NCI-H2081 treated with DMSO at 0.1 percent for 48 hours (cell line): ENCODE measurements at regions not wholly inside any gene's neighbourhood (a gene's known extent, or its start where the extent isn't known, plus 50 kb on each side); places are given as distances from the start of the nearest gene placed in this dataset.

ENCODE experiments used
- DNase-seq: peaks from one replicate; lab custom pipeline; 2025; lab: John Stamatoyannopoulos, UW

DNA sequence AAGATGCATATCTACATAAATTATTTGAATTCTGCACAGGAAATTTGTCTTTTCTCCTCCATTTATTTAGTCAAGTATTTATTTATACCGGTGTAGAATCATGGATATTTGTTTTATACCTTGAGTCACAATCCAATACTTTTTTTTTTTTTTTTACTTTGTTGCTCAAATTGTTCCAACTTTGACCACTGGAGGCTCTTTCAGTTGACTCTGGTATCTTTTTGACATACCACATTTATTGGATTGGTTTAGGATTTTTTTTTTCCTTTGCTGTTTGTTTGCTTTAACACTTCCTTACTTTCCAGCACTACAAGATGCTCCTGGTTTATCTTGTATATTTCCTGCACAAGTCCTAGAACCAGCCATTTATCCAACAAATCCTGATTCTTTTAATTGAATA lies 543.1 kb upstream of the RIOK2 start:
- DNase-seq, result no peak

DNA sequence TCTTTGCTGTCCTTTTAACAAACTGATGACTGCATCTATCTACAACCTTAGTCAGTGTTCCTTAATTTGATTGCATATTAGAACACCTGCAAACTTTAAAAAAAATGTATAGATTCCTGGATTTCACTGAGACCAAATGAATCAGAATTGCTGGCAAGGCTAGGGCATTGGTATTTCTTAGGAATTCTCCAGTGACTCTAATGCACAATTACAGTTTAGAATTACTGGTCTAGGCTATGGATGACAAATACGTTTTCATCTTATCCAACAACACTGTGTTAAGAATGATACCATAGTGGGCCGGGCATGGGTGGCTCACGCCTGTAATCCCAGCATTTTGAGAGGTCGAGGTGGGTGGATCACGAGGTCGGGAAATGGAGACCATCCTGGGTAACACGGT lies 545.9 kb upstream of the RIOK2 start:
- no peak for DNase-seq

DNA sequence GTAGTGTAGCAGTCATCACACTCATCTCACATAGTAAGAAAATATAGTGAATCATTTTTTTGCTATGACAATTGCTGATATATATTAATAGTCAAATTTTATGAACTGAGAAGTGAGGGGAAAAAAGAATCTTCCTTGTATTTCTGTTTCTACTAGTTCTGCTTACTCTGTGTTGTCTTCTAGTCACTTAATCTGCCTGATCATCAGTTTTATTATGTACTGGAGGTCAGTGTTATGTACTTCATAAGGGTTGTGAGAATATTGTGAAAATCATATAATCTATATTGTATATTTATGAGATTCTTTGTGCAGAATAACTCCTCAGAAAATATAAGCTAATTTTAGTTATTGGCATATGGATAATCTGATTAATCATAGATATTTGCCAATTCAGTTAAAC lies 546.9 kb upstream of the RIOK2 start:
- DNase-seq, result no peak

DNA sequence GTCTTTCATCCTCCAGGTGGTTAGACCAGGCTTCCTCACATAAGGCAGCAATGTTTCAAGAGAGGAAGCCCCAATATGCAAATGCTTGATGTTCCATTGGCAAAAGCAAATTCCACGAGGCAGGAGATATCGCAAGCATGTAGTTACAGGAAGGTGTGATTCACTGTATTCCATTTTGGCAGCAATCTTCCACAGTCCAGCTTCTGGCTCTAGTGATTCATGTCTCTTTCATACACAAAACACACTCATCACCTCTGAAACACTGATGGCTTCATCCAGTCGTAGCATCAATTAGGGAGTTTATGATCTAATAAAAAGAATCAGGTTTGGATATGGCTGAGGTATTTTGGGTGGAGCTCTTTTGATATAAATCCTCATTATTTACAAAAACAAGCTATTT lies 552.2 kb upstream of the RIOK2 start:
- DNase-seq, result no peak

DNA sequence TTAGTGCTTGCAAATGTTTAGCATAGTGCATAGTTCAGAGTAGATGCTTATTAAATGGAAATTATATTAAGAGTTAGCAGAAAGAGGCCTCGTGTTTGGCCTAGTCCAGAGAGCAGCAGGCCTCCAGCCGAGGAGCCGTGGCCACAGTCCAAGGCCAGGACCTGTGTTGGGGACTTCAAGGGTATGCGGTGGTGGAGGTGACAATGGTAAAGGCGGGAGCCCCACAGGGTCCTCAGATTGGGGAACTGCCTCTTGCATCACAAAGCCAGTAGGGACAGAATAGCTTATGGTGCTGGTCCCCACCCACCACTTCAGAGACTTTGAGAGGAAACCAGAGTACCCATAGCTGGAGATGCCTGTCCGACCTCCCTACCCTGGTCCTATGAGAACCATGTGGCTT lies 554.6 kb upstream of the RIOK2 start:
- DNase-seq, result no peak

DNA sequence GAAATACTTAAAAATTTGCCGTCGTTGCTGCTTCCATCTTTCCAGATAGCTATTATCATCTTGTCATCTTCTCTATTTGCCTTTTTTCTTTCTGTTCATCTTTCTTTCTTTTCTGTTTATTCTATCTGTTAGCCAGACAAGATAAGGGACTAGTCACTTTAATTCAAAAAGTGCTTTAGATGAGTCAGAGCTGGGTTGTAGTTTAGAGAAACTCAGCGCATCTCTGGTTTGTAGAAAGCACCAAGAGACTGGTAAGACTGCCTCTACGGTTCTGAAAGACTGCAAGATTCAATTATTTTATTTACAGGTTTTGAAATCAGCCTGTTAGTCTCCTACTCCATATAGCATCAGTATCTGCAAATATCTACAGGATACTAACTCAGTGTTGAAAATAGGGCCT lies 562.8 kb upstream of the RIOK2 start:
- DNase-seq, result no peak

DNA sequence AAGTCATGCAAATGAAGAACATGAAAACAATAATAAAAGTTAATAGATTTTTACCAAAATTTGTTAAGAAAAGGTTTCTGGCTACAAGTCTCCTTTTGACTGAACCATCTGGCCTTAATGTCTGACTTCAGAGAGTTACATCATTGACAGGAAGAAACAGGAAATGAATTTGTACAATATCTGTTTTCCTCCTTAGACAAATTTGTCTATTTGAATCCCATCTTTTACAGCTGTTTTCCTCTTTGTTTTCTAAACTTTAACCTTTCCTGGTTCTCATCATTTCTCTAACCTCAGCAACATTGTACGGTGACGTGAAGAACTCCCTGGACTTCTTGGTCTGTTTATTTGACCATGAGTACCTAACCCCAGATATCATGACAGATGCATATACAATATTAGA lies 567.5 kb upstream of the RIOK2 start:
- DNase-seq, result no peak

DNA sequence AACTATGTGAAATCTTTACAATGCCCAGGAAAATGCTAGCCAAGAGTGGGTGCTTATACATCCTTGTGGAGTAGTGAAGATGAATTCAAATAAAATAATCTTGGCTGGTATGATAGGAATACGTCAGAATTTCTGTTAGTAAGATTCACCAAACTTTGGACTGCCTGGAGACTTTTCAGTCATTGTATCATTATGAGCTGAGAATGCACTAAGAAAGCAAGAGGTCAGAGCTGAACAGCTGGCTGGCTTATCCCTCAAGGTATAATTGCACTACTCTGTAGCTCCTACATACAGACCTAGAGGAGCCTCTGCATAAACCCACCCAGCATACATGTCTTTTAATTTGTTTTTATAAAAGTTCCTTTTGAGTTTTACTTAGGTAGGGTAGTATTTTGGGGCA lies 568.5 kb upstream of the RIOK2 start:
- no peak for DNase-seq

DNA sequence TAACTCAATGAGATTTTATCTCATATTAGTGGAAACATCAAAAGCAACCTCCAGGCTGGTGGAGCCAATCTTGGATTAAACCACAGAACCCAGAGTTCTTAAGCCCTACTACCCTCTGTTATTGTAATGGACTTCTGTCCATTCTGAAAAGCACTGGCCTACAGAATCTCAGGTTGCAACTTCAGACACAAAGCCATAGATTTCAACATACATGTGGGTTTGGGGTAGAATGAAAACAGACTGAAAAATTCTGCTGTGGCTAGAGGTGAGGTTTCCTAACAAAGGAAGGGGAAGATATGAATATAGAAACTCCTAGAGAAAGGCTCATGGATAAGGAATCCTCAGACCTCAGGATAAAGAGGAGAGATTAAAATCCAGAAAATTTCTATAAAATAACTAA lies 569.8 kb upstream of the RIOK2 start:
- no peak for DNase-seq

DNA sequence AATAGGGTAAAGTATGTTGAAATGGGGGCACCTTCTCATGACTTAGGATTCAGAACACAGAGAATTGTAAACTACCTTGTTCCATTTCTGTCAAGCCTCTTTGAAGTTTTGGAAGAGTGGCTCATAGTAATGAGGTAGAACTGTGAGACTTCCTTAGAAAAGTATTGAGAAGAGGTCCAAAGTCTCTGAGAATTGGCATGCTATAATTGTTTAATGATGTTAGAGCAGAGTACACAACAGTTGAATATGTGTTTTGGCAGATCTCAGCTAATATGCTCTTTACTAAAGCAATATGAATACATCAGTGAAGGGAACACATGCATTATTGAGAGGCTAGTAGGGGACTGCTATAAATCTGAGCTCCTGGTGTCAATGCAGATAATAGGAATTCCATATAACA lies 579.4 kb upstream of the RIOK2 start:
- DNase-seq, result no peak

DNA sequence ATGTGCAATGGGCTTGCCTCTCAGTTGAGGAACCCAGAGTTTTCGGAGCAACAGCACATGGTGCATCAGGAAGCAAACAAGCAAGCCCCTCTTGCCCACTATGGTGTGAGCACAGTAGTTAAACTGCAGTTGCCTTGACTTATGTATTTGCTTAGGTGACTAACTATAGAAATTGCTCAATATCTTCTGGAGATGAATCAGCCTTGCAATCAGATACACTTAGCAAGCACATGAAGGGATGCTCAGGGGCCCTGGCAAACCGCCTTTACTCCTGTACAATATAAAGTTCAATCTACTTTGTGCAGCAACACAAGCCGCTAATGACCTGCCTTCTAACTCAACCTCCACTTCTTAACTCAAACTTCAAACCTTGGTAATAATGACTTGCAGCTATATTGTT lies 581.7 kb upstream of the RIOK2 start:
- DNase-seq, result no peak

DNA sequence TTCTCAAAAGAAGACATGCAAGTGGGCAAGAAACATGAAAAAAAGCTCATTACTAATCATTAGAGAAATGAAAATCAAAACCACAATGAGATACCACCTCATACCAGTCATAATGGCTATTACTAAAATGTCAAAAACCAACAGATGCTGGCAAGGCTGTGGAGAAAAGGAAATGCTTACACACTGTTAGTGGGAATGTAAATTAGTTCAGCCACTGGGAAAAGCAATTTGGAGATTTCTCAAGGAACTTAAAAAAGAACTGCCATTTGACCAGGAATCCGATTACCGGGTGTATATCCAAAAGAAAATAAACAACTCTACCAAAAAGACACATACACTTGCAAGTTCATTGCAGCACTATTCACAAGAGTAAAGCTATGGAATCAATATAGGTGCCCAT lies 595.4 kb upstream of the RIOK2 start:
- DNase-seq, result no peak

DNA sequence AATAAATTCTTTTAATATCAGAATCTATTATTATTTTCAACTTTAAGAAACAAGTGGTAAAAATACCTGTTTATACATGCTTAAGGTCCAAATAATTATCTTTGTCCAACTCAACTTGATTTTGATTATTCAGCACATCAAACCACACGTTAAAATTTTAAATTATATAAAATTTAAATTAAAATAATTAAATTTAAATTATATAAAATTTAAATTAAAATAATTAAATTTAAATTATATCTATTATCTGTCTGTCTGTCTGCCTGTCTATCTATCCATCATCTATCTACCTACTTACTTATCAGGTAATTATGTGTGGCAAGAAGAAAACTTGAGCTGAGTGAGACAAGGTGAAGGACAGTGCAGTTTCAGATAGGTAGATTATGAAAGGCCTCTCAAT lies 605.3 kb upstream of the RIOK2 start:
- no peak for DNase-seq

DNA sequence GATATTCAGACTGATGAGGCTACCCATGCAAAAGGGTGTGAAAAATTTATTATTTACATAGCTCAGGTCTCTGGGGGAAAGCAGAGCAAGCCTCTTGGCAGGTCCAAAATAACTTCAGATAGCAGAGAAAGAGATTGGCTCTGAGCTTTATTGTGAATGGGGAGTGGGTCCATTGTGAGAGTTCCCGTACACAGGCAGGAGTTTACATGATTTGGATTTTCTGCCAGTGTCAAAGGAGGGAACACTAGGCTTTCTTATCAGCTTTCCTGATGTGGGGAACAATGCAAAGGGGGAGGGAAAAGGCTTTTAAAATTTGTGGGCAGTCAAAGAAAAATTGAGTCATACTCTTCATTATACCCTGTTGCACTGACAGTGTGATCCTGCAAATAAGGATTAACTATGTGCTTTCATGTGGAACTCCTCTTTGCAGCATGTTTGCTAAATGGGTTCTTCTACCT lies 615.0 kb upstream of the RIOK2 start:
- no peak for DNase-seq

DNA sequence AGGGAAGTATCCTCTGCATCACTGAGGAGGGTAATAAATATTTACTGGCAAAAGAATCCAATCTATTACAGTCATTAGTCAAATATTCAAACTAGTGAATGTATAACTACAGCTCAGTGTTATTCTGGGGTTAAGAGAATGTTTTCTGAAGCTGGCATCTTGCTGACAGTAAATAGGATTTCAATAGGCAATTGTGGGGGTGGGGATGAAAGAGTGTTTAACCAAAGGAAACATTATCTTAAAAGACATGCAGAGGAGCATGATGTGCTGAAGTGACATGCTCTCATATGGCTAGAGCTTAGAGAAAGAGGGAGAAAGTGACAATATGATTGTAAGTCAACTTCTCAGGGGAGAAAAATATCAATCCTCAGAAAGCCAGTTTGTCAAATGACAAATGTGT lies 618.4 kb upstream of the RIOK2 start:
- no peak for DNase-seq

DNA sequence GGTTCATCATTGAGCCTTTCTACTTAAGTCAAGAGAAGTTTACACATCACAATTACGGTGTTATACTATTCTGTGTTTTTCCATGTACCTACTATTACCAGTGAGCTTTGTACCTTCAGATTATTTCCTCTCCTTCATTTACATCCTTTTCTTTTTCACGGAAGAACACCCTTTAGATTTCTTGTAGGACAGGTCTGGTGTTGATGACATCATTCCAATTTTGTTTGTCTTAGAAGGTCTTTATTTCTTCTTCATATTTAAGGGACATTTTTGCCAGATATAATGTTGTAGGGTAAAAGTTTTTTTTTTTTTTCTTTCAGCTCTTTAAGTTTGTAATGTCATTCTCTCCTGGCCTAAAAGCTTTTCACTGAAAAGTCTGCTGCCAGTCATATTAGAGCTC lies 637.1 kb upstream of the RIOK2 start:
- no peak for DNase-seq

DNA sequence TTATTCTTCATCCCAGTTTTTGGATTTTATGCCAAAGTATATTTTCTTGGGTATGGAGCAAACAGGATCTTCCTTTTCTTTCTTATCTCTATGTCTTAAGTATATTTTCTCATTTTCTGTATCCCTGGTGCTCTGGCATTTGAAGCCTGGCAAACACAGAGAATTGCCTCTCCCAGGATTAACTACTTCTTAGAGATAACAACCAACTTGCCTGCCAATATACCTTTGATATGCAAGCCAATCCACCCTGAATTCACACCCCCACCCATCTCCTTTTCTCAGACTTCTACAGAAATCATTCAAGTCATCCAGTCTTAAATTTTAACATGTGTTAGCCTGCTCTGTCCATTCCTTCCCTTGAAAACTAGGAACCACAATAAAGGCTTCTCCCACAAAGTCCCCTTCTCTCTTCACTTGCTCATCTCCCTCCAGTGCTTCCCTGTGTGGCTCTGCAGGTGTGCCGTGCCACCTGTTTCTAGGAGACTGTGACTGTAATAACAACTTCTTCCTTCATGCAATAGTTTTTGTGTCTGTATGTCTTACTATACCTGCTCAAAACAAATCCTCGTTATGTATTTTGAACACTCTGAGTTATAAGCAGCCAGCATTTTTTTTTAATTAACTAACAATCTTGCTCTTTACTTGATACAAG lies 649.7 kb upstream of the RIOK2 start:
- no peak for DNase-seq

DNA sequence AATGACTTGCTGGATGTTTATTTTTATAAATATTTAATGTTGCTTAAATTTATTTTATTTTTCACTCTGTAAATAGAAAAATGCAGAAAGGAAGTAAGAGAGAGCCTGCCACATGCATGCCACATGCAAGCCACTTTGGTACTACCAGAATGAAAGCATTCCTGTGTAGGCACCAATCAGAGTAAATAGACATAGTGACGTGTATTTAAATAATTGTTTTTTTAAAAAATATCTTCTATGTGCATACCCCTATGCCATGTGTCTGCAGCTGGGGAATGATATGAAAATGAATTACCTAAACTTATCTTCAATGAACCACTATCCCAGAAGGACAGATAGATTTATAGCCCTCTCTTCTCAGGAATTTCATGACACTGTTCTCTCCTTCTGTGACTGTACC lies 651.5 kb upstream of the RIOK2 start:
- DNase-seq, result no peak

DNA sequence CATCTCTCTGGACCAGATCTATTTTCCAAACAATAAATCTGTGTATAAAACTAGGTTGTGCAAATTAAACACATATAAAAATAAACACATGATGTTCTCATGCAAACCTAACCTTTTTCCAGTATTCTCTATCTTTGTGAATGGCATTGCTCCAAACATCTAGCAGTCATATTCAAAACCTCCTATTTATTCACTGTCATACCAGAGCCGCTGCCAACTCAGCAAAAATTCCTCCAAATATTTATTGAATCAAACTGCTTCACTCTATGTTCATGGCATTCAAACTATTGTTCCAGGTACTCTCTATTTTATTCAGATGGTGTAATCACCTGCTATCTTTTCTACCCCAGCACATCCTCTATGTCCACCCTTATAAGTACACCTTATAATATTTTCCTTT lies 652.1 kb upstream of the RIOK2 start:
- no peak for DNase-seq

DNA sequence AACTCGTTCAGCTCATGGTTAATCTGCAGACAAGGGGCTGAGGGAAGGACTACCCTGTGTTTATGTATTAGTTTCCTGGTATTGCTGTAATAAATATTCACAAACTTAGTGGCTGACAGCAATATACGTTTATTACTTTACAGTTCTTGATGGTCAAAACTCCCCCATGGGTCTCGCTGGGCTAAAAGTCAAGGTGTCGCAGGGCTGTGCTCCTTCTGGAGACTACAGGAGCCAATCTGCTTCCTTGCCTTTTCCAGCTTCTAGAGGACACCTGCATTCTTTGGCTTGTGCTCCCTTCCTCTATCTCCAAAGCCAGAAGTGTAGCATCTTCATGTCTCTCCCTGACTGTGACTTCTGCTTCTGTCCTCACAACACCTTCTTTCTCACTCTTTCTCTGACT lies 653.8 kb upstream of the RIOK2 start:
- DNase-seq, result no peak

DNA sequence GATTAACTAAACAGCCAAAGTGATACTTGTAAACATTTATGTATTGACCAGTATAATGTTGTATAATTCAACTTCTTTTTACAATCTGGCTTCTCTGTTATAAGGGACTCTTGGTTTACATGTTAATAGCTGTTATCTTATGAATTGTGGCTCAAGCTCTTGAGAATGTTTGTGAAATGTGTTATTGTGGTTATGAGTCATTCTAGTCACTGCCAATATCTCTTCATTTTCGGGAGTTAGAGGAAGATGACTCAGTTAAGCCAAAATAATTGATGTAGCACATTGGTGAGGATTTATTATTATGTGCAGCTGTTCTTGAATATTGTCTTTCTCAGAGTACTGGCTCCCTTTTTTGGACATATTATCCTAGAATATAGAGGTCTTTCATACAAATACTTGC lies 655.2 kb upstream of the RIOK2 start:
- DNase-seq, result no peak

DNA sequence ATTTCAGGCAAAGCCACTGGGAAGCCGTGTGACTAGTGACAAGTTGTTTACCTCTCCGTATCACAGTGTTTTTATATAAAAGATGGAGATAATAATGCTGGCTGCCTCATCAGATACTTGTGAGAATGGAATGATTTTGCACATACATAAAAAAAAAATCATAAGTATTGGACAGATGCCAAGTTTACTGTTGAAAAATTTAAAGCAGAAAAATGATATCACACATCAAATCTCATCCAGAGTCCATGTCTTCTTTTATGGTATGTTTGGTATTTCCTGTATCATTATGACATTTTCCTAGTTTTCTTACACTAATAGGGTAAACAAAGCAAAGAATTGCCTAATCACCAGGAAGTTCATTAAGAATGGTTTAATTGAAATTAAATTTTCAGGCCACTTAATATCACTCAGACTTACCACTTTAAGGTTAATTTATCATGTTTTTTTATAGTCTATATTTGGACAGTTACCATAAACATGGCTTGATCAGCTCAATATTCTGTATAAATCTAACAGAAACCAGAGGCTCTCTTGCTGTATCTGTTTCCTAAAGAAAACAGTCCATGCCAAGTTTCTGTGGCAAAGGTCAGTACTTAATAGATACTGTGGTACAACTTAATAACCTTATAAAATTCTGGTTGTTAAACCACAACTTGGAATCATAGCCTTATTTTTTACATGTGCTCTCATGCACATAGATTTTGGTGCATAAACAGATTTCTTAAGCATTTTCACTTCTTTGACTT lies 656.5 kb upstream of the RIOK2 start:
- no peak for DNase-seq

DNA sequence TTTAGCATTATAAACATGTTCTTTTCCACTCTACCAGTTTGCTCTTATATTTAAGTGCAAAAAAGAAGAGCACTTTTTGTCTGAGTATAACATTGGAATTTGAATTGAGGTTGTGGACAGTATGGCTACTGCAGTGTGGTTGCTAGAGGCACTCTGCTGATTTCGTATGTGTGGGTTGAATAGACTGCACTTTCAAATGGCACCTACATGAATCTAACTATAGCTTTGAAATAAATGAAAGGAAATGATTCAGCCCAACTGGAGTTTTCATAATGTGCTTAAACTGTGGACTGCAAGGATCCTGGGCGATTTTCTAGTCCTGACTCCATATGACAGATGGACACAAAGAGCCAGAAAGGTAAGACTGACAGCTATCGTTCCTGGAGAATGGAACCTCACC lies 657.6 kb upstream of the RIOK2 start:
- no peak for DNase-seq

DNA sequence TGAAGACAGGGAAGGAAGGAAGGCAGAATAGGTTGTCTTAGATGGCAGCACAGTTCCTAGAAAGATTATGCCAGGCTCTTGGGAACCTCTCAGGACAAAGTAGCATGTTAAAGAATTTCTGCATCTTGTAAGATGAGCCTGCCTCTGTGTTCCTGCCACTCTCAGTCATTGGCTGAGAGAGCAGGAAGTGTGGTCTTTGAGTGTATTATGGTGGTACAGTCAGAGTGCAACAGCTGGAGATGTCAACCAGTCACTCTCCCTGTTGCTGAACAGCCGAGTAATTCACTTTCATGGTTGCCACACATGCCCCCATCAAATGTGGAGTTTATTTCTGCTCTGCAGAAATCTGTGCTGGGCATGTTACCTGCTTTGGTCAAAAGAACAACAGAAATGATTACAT lies 659.6 kb upstream of the RIOK2 start:
- DNase-seq, result no peak
